HFF-Myc (cell line): ENCODE measurements at regions not wholly inside any gene's neighbourhood (a gene's known extent, or its start where the extent isn't known, plus 50 kb on each side); places are given as distances from the start of the nearest gene placed in this dataset.

ENCODE experiments used
- DNase-seq: peaks from one replicate; pipeline ENCODE4 v3.0.0-alpha.2; 2011; ENCODE audit warnings: low read depth; ENCODE audit errors: extremely low read depth
- H3K4me3 ChIP-seq: replicated peaks from 2 replicates; pipeline ENCODE4 v1.5.1; 2011; ENCODE audit warnings: low read depth, mild to moderate bottlenecking, control low read depth, low read length
- CTCF ChIP-seq: IDR thresholded peaks from 2 replicates; pipeline ENCODE4 v1.5.1; 2012; ENCODE audit warnings: mild to moderate bottlenecking, low read depth, low read length, control low read depth; ENCODE audit errors: missing control alignments

- no peak for DNase-seq
- TF ChIP-seq CTCF: no peak
- H3K4me3 ChIP-seq: no peak overlapping the region
Measured at GRCh38 chr2:191748059-191748461, 70.1 kb downstream of the NABP1 start.

- TF ChIP-seq CTCF: no peak
- no peak overlapping the region for H3K4me3 ChIP-seq
- no peak for DNase-seq
Measured at GRCh38 chr2:191748528-191749180, 70.7 kb downstream of the NABP1 start.

- H3K4me3 ChIP-seq: no peak overlapping the region
Measured at GRCh38 chr2:191749181-191749540, 71.2 kb downstream of the NABP1 start.

GRCh38 chr2:191754103-191754502, 76.2 kb downstream of the NABP1 start:
- TF ChIP-seq CTCF: no peak
- no peak overlapping the region for H3K4me3 ChIP-seq
- no peak for DNase-seq

More at GRCh38 chr2:191749181-191749540, 71.2 kb downstream of the NABP1 start:
- DNase-seq: no peak
- no peak for TF ChIP-seq CTCF

- no peak for TF ChIP-seq CTCF
Measured at GRCh38 chr2:191756761-191757160, 78.8 kb downstream of the NABP1 start.

GRCh38 chr2:191757208-191757607, 79.3 kb downstream of the NABP1 start:
- TF ChIP-seq CTCF: no peak
- no peak overlapping the region for H3K4me3 ChIP-seq
- no peak for DNase-seq

More at GRCh38 chr2:191756761-191757160, 78.8 kb downstream of the NABP1 start:
- no peak for DNase-seq
- no peak overlapping the region for H3K4me3 ChIP-seq
